H1 (cell line): ENCODE measurements at regions not wholly inside any gene's neighbourhood (a gene's known extent, or its start where the extent isn't known, plus 50 kb on each side); places are given as distances from the start of the nearest gene placed in this dataset.

Experiments
- TF ChIP-seq, protein P1 (sequence below): IDR thresholded peaks from 2 replicates; pipeline ENCODE4 v1.6.1; 2012; ENCODE audit warnings: low read length, inconsistent platforms

DNA sequence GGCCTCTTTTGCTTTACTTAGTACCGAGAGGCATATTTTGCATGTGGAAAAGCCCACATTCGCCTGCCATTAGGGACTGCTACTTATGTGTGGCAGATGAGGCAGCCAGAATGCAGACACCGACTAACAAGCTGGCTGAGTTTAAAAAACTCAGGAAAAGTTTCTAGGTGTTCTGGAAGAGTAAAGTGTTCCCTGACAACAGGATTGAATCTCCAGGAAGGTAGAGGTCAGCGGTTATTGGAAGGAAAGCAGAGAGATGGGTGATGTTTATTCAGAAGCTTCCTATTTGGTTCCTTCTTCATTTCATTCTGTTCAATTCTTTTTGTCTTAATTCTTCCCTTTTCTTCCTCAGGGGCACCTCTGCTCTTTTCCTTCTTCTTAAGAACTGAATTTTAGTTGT is 206.9 kb upstream of the SNX7 start (continued):
- TF ChIP-seq, protein P1, sequence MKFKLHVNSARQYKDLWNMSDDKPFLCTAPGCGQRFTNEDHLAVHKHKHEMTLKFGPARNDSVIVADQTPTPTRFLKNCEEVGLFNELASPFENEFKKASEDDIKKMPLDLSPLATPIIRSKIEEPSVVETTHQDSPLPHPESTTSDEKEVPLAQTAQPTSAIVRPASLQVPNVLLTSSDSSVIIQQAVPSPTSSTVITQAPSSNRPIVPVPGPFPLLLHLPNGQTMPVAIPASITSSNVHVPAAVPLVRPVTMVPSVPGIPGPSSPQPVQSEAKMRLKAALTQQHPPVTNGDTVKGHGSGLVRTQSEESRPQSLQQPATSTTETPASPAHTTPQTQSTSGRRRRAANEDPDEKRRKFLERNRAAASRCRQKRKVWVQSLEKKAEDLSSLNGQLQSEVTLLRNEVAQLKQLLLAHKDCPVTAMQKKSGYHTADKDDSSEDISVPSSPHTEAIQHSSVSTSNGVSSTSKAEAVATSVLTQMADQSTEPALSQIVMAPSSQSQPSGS = no peak
- TF ChIP-seq, all 59 proteins: peak for 0
